ENCODE measurements at regions not wholly inside any gene's neighbourhood (a gene's known extent, or its start where the extent isn't known, plus 50 kb on each side); places are given as distances from the start of the nearest gene placed in this dataset.

GRCh38 chr12:107302649-107303341, 209.4 kb upstream of the CRY1 start:
- Histone ChIP-seq H3K4me3 (ENCODE audit: insufficient read depth, low read length) (no peak overlapping the region), H3K79me2 (ENCODE audit: insufficient read depth, low read length) (no peaks in the 10 kb centered on the region), H3K4me2 (ENCODE audit: insufficient read depth, low read length) (no peak overlapping the region), H3K36me3 (ENCODE audit: insufficient read depth, low read length) (no peaks in the 10 kb centered on the region), H3K9me3 (ENCODE audit: low read depth, low read length) (no peaks in the 10 kb centered on the region), H3K27me3 (ENCODE audit: insufficient read depth, low read length) (no peaks in the 10 kb centered on the region), H3K27ac (ENCODE audit: low read depth, low read length) (no peak overlapping the region), H3K4me1 (ENCODE audit: insufficient read depth, low read length) (no peaks in the 10 kb centered on the region), H2AFZ (ENCODE audit: low read length) (no peak overlapping the region), H4K20me1 (ENCODE audit: insufficient read depth, low read length) (no peaks in the 10 kb centered on the region)
- TF ChIP-seq, protein P1, sequence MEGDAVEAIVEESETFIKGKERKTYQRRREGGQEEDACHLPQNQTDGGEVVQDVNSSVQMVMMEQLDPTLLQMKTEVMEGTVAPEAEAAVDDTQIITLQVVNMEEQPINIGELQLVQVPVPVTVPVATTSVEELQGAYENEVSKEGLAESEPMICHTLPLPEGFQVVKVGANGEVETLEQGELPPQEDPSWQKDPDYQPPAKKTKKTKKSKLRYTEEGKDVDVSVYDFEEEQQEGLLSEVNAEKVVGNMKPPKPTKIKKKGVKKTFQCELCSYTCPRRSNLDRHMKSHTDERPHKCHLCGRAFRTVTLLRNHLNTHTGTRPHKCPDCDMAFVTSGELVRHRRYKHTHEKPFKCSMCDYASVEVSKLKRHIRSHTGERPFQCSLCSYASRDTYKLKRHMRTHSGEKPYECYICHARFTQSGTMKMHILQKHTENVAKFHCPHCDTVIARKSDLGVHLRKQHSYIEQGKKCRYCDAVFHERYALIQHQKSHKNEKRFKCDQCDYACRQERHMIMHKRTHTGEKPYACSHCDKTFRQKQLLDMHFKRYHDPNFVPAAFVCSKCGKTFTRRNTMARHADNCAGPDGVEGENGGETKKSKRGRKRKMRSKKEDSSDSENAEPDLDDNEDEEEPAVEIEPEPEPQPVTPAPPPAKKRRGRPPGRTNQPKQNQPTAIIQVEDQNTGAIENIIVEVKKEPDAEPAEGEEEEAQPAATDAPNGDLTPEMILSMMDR (IDR thresholded peaks at IDR 0.05; ENCODE audit: extremely low read depth, low read depth, low read length) = no peak
- DNase-seq (ENCODE audit: insufficient read length, low spot score, missing footprints) = no peak

GRCh38 chr12:107304588-107305532, 211.5 kb upstream of the CRY1 start:
- DNase-seq (ENCODE audit: insufficient read length, low spot score, missing footprints) = no peak
- H3K4me3 ChIP-seq (ENCODE audit: insufficient read depth, low read length) = no peak overlapping the region
- no peak overlapping the region for H3K4me2 ChIP-seq (ENCODE audit: insufficient read depth, low read length)

GRCh38 chr12:107306141-107306659, 212.9 kb upstream of the CRY1 start:
- H3K4me2 ChIP-seq (ENCODE audit: insufficient read depth, low read length) = no peak overlapping the region
- H3K36me3 ChIP-seq (ENCODE audit: insufficient read depth, low read length) = no peaks in the 10 kb centered on the region
- H3K4me1 ChIP-seq (ENCODE audit: insufficient read depth, low read length) = no peaks in the 10 kb centered on the region
- H3K9me3 ChIP-seq (ENCODE audit: low read depth, low read length) = no peaks in the 10 kb centered on the region
- H3K79me2 ChIP-seq (ENCODE audit: insufficient read depth, low read length) = no peaks in the 10 kb centered on the region
- H4K20me1 ChIP-seq (ENCODE audit: insufficient read depth, low read length) = no peaks in the 10 kb centered on the region
- no peak overlapping the region for H3K4me3 ChIP-seq (ENCODE audit: insufficient read depth, low read length)
- no peak for DNase-seq (ENCODE audit: insufficient read length, low spot score, missing footprints)
- H2AFZ ChIP-seq (ENCODE audit: low read length) = no peak overlapping the region
- no peak overlapping the region for H3K27ac ChIP-seq (ENCODE audit: low read depth, low read length)
- H3K27me3 ChIP-seq (ENCODE audit: insufficient read depth, low read length) = peaks cover 14% of the 10 kb centered on the region
- TF ChIP-seq, protein P1 (IDR thresholded peaks at IDR 0.05; ENCODE audit: extremely low read depth, low read depth, low read length) = no peak

More at GRCh38 chr12:107304588-107305532, 211.5 kb upstream of the CRY1 start:
- no peaks in the 10 kb centered on the region for H3K36me3 ChIP-seq (ENCODE audit: insufficient read depth, low read length)
- H3K27ac ChIP-seq (ENCODE audit: low read depth, low read length) = no peak overlapping the region
- H3K4me1 ChIP-seq (ENCODE audit: insufficient read depth, low read length) = no peaks in the 10 kb centered on the region
- no peaks in the 10 kb centered on the region for H3K9me3 ChIP-seq (ENCODE audit: low read depth, low read length)
- H4K20me1 ChIP-seq (ENCODE audit: insufficient read depth, low read length) = no peaks in the 10 kb centered on the region
- H3K79me2 ChIP-seq (ENCODE audit: insufficient read depth, low read length) = no peaks in the 10 kb centered on the region
- no peak overlapping the region for H2AFZ ChIP-seq (ENCODE audit: low read length)
- H3K27me3 ChIP-seq (ENCODE audit: insufficient read depth, low read length) = peaks cover 3% of the 10 kb centered on the region
- TF ChIP-seq, protein P1 (IDR thresholded peaks at IDR 0.05; ENCODE audit: extremely low read depth, low read depth, low read length) = no peak

GRCh38 chr12:107308310-107308709, 215.0 kb upstream of the CRY1 start:
- TF ChIP-seq, protein P1 (IDR thresholded peaks at IDR 0.05; ENCODE audit: extremely low read depth, low read depth, low read length) = no peak
- no peaks in the 10 kb centered on the region for H3K36me3 ChIP-seq (ENCODE audit: insufficient read depth, low read length)
- H3K27ac ChIP-seq (ENCODE audit: low read depth, low read length) = no peak overlapping the region
- no peak overlapping the region for H3K4me2 ChIP-seq (ENCODE audit: insufficient read depth, low read length)
- no peaks in the 10 kb centered on the region for H4K20me1 ChIP-seq (ENCODE audit: insufficient read depth, low read length)
- H3K4me3 ChIP-seq (ENCODE audit: insufficient read depth, low read length) = no peak overlapping the region
- no peak overlapping the region for H2AFZ ChIP-seq (ENCODE audit: low read length)
- DNase-seq (ENCODE audit: insufficient read length, low spot score, missing footprints) = no peak
- H3K4me1 ChIP-seq (ENCODE audit: insufficient read depth, low read length) = no peaks in the 10 kb centered on the region
- no peaks in the 10 kb centered on the region for H3K79me2 ChIP-seq (ENCODE audit: insufficient read depth, low read length)
- no peaks in the 10 kb centered on the region for H3K9me3 ChIP-seq (ENCODE audit: low read depth, low read length)
- peaks cover 27% of the 10 kb centered on the region for H3K27me3 ChIP-seq (ENCODE audit: insufficient read depth, low read length)
